ENCODE measurements at regions not wholly inside any gene's neighbourhood (a gene's known extent, or its start where the extent isn't known, plus 50 kb on each side); places are given as distances from the start of the nearest gene placed in this dataset.

- DNase-seq: peak in 49 of 58 donors; percentile 5 to 81 (median 41)
Measured at GRCh38 chr1:209435654-209436566, 147.6 kb upstream of the CAMK1G start.

DNA sequence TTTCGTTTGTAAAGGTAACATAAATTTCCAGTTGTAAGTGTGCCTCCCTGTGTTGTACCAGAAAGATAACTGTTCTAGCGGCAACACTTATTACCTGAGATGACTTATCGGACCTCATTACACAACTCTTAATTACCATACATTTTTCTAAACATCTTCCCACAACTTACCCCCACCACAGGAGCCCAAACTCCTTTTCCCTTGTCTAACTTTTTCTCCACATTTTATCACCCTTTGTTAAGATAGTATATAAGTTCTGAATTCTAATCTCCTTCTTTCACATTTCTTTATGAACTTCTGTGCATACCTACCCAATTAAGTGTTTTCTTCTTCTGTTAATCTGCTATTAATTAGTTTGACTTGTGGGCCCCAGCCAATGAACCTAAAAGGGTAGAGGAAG lies 143.7 kb upstream of the CAMK1G start:
- DNase-seq: no peak

GRCh38 chr1:209443361-209443931 lies 140.1 kb upstream of the CAMK1G start:
- no peak for DNase-seq

- no peak for DNase-seq
Measured at GRCh38 chr1:209443975-209444651, 139.4 kb upstream of the CAMK1G start.

DNA sequence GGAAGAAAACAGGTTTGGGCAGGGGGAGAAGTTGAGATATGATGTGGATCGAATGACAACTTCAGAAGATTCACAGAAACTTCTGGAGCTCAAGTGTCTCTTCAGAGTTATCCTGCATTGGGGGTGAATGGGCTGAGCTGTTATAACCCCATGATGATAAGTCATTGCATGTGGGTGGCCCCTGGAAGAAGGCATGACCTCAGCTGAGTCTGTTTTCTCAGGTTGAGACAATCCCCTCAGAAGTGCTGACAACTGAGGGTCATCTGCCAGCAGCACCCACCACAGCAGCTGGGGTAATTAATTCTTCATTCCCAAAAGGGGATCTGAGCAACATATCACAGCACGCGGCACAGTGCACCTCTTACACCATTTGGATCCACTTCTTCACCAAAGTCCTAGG lies 138.6 kb upstream of the CAMK1G start:
- DNase-seq: no peak

- no peak for DNase-seq
Measured at GRCh38 chr1:209445576-209445975, 137.9 kb upstream of the CAMK1G start.

DNA sequence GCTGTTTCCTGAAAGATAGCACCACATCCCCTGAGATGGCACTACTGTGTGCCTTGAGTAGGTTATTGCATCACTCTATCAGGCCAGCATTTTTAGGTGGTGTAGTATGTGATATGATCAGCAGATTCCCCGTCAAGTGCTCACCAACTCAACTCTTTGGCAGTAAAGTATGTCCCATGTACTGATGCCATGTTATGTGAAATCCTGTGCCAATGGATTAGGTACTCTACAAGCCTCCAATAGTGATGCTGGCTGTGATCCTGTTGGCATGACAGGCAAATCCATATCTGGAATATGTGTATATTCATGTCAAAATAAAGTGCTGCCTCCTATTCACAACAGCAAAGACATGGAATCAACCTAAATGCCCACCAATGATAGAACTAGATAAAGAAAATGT lies 137.2 kb upstream of the CAMK1G start:
- no peak for DNase-seq

DNA sequence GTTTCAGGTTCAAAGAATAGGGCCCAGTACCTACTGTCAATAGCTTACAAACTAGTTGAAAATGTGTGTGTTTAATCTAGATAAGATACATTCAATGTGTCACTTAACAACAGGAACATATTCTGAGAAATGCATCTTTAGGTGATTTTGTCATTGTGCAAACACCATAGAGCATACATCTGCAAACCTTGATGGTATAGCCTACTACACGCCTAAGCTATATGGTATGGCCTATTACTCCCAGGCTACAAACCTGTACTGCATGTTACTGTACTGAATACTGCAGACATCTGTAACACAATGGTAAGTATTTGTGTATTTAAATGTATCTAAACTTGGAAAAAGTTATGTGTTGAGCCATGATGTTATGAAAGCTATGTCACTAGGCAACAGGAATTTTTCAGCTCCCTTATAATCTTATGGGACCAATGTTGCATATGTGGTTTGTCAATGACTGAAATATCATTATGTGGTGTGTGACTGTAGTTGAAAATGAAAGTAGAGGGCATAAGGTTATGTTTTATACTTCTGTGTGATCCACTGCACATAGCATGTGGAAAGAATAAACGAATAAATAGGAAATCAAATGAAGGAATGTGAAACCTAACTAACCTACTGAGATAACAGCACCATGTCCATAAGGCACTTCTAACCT lies 129.0 kb upstream of the CAMK1G start:
- DNase-seq: no peak

- DNase-seq: no peak
Measured at GRCh38 chr1:209455145-209455544, 128.4 kb upstream of the CAMK1G start.

DNA sequence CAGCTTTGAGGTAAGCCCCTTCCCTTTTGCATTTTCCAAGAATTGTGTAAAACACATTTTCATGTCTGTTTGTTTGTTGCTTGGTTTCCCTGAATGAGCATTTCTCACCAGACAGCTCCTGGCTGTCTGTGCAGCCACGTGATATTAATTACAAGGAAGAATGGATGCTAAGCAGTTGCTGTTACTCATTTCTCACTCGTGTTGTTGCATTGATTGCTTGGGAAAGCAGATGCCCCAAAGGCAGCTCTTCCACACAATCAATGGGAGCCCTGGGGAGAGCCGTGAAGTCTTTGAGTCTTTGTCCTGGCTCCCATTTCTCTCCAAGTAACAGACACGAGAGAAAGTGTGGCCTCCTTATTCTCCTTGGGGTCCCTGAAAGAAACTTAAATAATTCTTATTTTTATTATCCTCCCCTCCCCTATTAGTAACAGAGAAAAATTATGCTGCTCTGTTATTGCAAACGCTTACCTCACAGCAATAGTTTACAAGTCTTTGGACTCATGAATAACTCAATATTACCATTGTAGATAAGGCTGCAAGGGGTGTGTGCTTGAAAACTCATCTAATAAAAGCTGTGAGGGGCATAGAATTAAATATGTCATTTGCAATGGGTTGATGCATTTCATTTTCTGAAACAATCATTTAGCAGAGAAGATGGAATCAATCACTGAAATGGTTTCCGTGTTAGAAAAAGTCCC lies 127.7 kb upstream of the CAMK1G start:
- peak in 2 of 58 donors; percentile 1 to 2 for DNase-seq

DNA sequence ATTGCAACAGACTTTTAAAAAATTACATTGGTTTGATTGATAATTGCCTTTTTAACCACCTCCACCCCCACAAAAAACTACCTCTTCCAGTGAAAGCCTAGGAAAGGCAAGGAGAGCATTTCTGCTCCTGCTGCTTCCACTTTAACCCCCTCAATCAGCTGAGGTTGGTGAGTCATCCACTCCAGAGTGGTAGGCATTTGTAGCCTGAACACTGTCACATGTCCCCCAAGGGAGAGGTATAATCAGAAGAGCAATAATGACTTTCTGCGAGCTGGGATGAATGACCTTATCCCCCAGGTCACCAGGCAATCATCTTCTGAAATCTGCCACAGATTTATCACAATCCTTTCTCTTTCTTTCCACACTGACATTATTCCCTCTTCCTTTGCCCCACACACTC lies 126.6 kb upstream of the CAMK1G start:
- no peak for DNase-seq

DNA sequence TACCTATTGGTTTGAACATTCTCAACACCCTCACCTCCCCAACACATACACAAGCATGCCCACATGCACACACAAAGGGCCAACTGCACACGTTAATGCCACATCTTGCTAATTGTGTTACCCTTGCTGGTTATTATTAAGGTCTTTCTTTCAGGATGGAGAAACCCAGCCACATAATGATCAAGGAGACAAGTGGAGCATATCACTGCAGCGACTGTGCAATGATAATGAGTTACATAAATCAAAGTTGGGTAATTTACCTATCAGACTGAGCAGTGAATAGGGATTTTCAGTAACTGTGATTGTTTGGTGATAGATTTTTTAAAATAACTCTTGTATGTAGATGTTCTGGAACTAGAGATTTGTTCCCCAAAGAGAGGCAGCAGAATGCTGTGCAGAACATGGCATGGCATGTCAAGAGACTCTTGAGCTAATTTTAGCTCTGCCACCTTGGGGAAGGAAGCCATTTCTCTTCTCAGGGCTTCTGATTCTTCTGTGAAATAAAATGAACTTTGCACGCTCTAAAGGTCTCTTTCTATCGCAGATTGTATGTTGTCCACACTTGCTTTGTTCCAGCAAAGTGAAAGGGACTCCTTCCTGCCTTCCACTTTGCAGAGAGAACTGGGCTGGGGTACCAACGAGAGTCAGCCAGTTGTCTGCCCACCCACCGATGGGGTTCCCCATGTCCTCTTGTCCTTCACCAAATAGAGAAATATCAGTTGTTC lies 126.0 kb upstream of the CAMK1G start:
- DNase-seq: no peak

GRCh38 chr1:209458921-209459320 lies 124.6 kb upstream of the CAMK1G start:
- DNase-seq: no peak

DNA sequence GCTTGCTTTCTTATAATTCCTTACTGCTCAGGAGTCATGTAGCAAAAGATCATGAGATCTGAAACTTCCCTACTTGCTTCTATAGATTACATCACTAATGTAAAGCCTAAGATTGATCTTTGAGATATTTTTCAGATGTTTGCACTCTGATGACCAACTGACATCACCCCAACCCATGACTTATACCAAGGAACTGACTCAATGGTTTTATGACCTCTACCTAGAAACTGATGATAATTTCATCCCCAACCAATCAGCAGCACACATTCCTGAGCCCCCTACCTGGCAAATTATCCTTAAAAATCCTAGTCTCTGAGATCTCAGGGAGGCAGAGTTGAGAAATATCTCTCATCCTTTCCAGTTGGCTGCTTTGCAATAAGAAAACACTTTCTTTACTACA lies 122.3 kb upstream of the CAMK1G start:
- no peak for DNase-seq

DNA sequence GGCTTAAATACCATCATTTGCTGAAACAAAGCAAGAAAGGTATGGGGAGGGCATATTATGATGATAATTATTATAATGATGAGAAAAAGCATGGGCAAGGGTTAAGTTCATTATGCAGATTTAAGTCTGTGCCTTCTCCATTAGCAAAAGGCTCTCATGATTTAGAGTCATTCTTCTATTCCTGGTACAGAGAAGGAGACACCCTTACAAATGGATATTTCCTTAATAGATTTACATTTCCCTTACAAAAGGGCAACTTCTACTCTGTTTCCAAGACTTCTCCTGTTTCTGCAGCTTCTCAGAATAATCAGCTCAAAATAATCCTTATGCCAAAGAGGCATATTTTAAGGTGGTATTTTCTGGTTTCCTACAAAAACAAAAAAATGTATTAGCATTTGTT lies 121.1 kb upstream of the CAMK1G start:
- no peak for DNase-seq

GRCh38 chr1:209463441-209463840 lies 120.1 kb upstream of the CAMK1G start:
- DNase-seq: no peak

- DNase-seq: no peak
Measured at GRCh38 chr1:209473025-209473424, 110.5 kb upstream of the CAMK1G start.

- DNase-seq: no peak
Measured at GRCh38 chr1:209480345-209480744, 103.2 kb upstream of the CAMK1G start.

GRCh38 chr1:209483691-209484090 lies 99.8 kb upstream of the CAMK1G start:
- DNase-seq: no peak

GRCh38 chr1:209484429-209484828 lies 99.1 kb upstream of the CAMK1G start:
- DNase-seq: no peak
